Peyer's patch (tissue), 4 donors: ENCODE measurements at regions not wholly inside any gene's neighbourhood (a gene's known extent, or its start where the extent isn't known, plus 50 kb on each side); places are given as distances from the start of the nearest gene placed in this dataset.

Experiments
- CTCF ChIP-seq, 6 experiments: fragments of 450-650 bp in 4 of 6; fragments of 200-600 bp in 2 of 6; sonication (generic) in 1 of 6; IDR thresholded peaks; one replicate each; pipeline ENCODE4 v1.5.1; 2017 to 2019; ENCODE audit warnings: antibody characterized with exemption in 6 of 6, mild to moderate bottlenecking in 3 of 6, moderate library complexity in 1 of 6
- POLR2A ChIP-seq, 2 donors: fragments of 450-650 bp; IDR thresholded peaks; one replicate each; pipeline ENCODE4 v1.5.1; 2017; ENCODE audit warnings: antibody characterized with exemption in 2 of 2, mild to moderate bottlenecking in 2 of 2, moderate library complexity in 2 of 2

- TF ChIP-seq POLR2A (IDR thresholded peaks at IDR 0.05), result no peak
- TF ChIP-seq CTCF (IDR thresholded peaks at IDR 0.05), result no peak
Measured at GRCh38 chr7:7104971-7105370, 77.4 kb upstream of the C1GALT1 start.
